MCF 10A (cell line): ENCODE measurements at regions not wholly inside any gene's neighbourhood (a gene's known extent, or its start where the extent isn't known, plus 50 kb on each side); places are given as distances from the start of the nearest gene placed in this dataset.
"Not testable (repeated sequence)": the region's sequence is repeated elsewhere in the genome, so short reads cannot be mapped to it uniquely, and the experiment has no call there.

Source experiments
- BruUV-seq: library from RNA; stranded (reverse); fragments of 400-500 nt; replicated peaks from 2 replicates; lab custom pipeline; 2021; lab: Mats Ljungman, UMichigan
- CTCF ChIA-PET: fragments of 300-600 bp; sonication (Branson Sonifier 250); formaldehyde crosslinking; extraction: SDS; loops from one replicate; lab custom pipeline; 2021; ENCODE audit warnings: antibody characterized with exemption, inconsistent platforms; lab: Yijun Ruan, JAX
- POLR2A ChIA-PET: fragments of 300-600, 350-650 bp; sonication (Branson Sonifier 250); formaldehyde crosslinking; extraction: SDS; loops from one replicate; lab custom pipeline; 2020; ENCODE audit warnings: antibody characterized with exemption, inconsistent platforms; lab: Yijun Ruan, JAX
- DNase-seq: peaks from one replicate; pipeline ENCODE4 v3.0.0-alpha.2; 2018; ENCODE audit not compliant: unreplicated experiment
- H3K27ac Mint-ChIP-seq: one replicate; pipeline ENCODE4 v1.8.0; 2022; ENCODE audit warnings: mild to moderate bottlenecking, low read depth, mixed read lengths; ENCODE audit not compliant: unreplicated experiment
- H3K27me3 Mint-ChIP-seq: one replicate; pipeline ENCODE4 v1.8.0; 2022; ENCODE audit warnings: mixed read lengths; ENCODE audit not compliant: insufficient read depth, unreplicated experiment
- H3K36me3 Mint-ChIP-seq: one replicate; pipeline ENCODE4 v1.8.0; 2022; ENCODE audit warnings: mild to moderate bottlenecking, moderate library complexity, mixed read lengths; ENCODE audit not compliant: insufficient read depth, unreplicated experiment
- H3K4me1 Mint-ChIP-seq: one replicate; pipeline ENCODE4 v1.8.0; 2022; ENCODE audit warnings: mixed read lengths; ENCODE audit not compliant: insufficient read depth, unreplicated experiment
- H3K4me3 Mint-ChIP-seq: one replicate; pipeline ENCODE4 v1.8.0; 2022; ENCODE audit warnings: mild to moderate bottlenecking, moderate library complexity, mixed read lengths; ENCODE audit not compliant: unreplicated experiment
- H3K9me3 Mint-ChIP-seq: one replicate; pipeline ENCODE4 v1.8.0; 2022; ENCODE audit warnings: mixed read lengths; ENCODE audit not compliant: unreplicated experiment
- CTCF ChIP-seq: fragments of 200-600 bp; IDR thresholded peaks from one replicate; pipeline ENCODE4 v1.8.0; 2022; ENCODE audit warnings: antibody characterized with exemption, mild to moderate bottlenecking; ENCODE audit not compliant: unreplicated experiment
- intact Hi-C: fragments of 100-400 bp; cut with micrococcal nuclease; formaldehyde crosslinking; loops from 2 replicates; pipeline ENCODE4 v1.14.1; 2022

GRCh38 chrX:40950546-40950945 lies 134.7 kb upstream of the USP9X start:
- Mint-ChIP-seq H3K27ac (no peak overlapping the region), H3K4me1 (peaks cover 5% of the 10 kb centered on the region), H3K9me3 (no peaks in the 10 kb centered on the region), H3K36me3 (no peaks in the 10 kb centered on the region), H3K27me3 (peaks cover 71% of the 10 kb centered on the region), H3K4me3 (no peak overlapping the region)
- no peak for DNase-seq
- intact Hi-C loops = no loop called here
- BruUV-seq = no TSS peak
- no peak for TF ChIP-seq CTCF
- POLR2A ChIA-PET = no interaction called here
- CTCF ChIA-PET = no interaction called here

GRCh38 chrX:40951407-40951806 lies 133.8 kb upstream of the USP9X start:
- peaks cover 71% of the 10 kb centered on the region for H3K27me3 Mint-ChIP-seq
- intact Hi-C loops, BruUV-seq, H3K4me1 Mint-ChIP-seq, H3K36me3 Mint-ChIP-seq, POLR2A ChIA-PET, DNase-seq, H3K9me3 Mint-ChIP-seq, H3K4me3 Mint-ChIP-seq, CTCF ChIA-PET, H3K27ac Mint-ChIP-seq: not testable (repeated sequence)

GRCh38 chrX:40952855-40953254 lies 132.4 kb upstream of the USP9X start:
- H3K27me3 Mint-ChIP-seq = peaks cover 69% of the 10 kb centered on the region

DNA sequence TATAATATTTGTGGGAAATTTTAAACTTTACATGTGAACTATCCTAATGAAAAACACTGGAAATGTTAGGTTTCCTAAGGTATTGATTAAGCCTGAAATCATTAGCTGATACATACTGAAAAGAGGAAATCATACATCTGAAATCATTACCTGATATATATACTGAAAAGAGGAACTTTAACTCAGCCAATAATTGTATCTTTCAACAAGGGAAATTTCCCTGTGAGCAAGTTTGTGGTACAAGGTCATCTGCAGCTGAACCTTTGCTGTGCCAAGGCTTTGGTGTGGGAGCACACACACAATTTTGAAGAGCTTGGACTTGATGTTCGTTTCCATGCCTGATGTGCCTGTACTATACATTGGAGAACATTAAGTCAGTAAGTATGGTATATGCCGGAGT lies 131.9 kb upstream of the USP9X start:
- no peaks in the 10 kb centered on the region for H3K4me1 Mint-ChIP-seq
- intact Hi-C loops = no loop called here
- BruUV-seq = no TSS peak
- no peak for DNase-seq
- no peak overlapping the region for H3K27ac Mint-ChIP-seq
- CTCF ChIA-PET = interaction anchor here (0.6 to 1.1 kb wide), 2 partner anchors 32 to 81 kb away, joined by 3 to 7 read pairs; no protein-coding TSS in a partner anchor
- POLR2A ChIA-PET = interaction anchor here (0.7 to 1.0 kb wide), 2 partner anchors 11 to 380 kb away, joined by 3 to 4 read pairs; no protein-coding TSS in a partner anchor
- no peak overlapping the region for H3K4me3 Mint-ChIP-seq
- H3K36me3 Mint-ChIP-seq = no peaks in the 10 kb centered on the region
- H3K27me3 Mint-ChIP-seq = peaks cover 64% of the 10 kb centered on the region
- TF ChIP-seq CTCF = no peak
- no peaks in the 10 kb centered on the region for H3K9me3 Mint-ChIP-seq

More at GRCh38 chrX:40952855-40953254, 132.4 kb upstream of the USP9X start:
- BruUV-seq = no TSS peak
- no peaks in the 10 kb centered on the region for H3K9me3 Mint-ChIP-seq
- no peaks in the 10 kb centered on the region for H3K4me1 Mint-ChIP-seq
- POLR2A ChIA-PET = interaction anchor here (0.6 to 1.0 kb wide), 3 partner anchors 12 to 380 kb away, joined by 3 to 4 read pairs (median 3); no protein-coding TSS in a partner anchor
- CTCF ChIA-PET = interaction anchor here (0.5 to 1.1 kb wide), 3 partner anchors 26 to 81 kb away, joined by 3 to 7 read pairs (median 5); no protein-coding TSS in a partner anchor
- no peaks in the 10 kb centered on the region for H3K36me3 Mint-ChIP-seq
- no peak overlapping the region for H3K27ac Mint-ChIP-seq
- DNase-seq = no peak
- no peak for TF ChIP-seq CTCF
- no peak overlapping the region for H3K4me3 Mint-ChIP-seq
- intact Hi-C loops = no loop called here
